Liver (tissue), 7 donors: ENCODE measurements at regions not wholly inside any gene's neighbourhood (a gene's known extent, or its start where the extent isn't known, plus 50 kb on each side); places are given as distances from the start of the nearest gene placed in this dataset.
"Not testable (repeated sequence)": the region's sequence is repeated elsewhere in the genome, so short reads cannot be mapped to it uniquely, and the experiment has no call there.

Experiments
- DNase-seq: peaks from one replicate; pipeline ENCODE4 v3.0.0-alpha.2; 2017; ENCODE audit warnings: low spot score
- H3K27ac ChIP-seq, 2 donors: one replicate each; pipeline ENCODE4 v1.7.0; 2013; ENCODE audit warnings: inconsistent platforms in 2 of 2, low read length in 2 of 2, control low read depth in 1 of 2, low read depth in 1 of 2, mild to moderate bottlenecking in 1 of 2
- H3K27me3 ChIP-seq, 4 donors: one replicate each; pipeline versions ENCODE4 v1.6.1 to v1.7.0; 2013; ENCODE audit warnings: low read length in 3 of 4, inconsistent platforms in 1 of 4, mild to moderate bottlenecking in 1 of 4, moderate library complexity in 1 of 4; ENCODE audit not compliant: control insufficient read depth in 4 of 4, insufficient read depth in 4 of 4
- H3K36me3 ChIP-seq, 4 donors: one replicate each; pipeline versions ENCODE4 v1.6.1 to v1.7.0; 2013; ENCODE audit warnings: low read length in 3 of 4, mild to moderate bottlenecking in 3 of 4, low read depth in 1 of 4, moderate library complexity in 1 of 4; ENCODE audit not compliant: control insufficient read depth in 4 of 4, insufficient read depth in 3 of 4
- H3K4me1 ChIP-seq, 4 donors: one replicate each; pipeline versions ENCODE4 v1.6.1 to v1.7.0; 2013; ENCODE audit warnings: low read length in 3 of 4, mild to moderate bottlenecking in 3 of 4, moderate library complexity in 1 of 4; ENCODE audit not compliant: control insufficient read depth in 4 of 4, insufficient read depth in 4 of 4
- H3K4me3 ChIP-seq, 3 donors: one replicate each; pipeline versions ENCODE4 v1.6.1 to v1.7.0; 2013; ENCODE audit warnings: low read length in 3 of 3, control low read depth in 1 of 3, low read depth in 1 of 3, mild to moderate bottlenecking in 1 of 3
- H3K9ac ChIP-seq, 2 donors: one replicate each; pipeline ENCODE4 v1.7.0; 2013; ENCODE audit warnings: low read length in 2 of 2, mild to moderate bottlenecking in 2 of 2, moderate library complexity in 2 of 2, control low read depth in 1 of 2, low read depth in 1 of 2
- H3K9me3 ChIP-seq, 4 donors: one replicate each; pipeline versions ENCODE4 v1.6.1 to v1.7.0; 2013; ENCODE audit warnings: low read length in 3 of 4; ENCODE audit not compliant: control insufficient read depth in 4 of 4
- FOXA1 ChIP-seq: IDR thresholded peaks from 2 replicates; pipeline ENCODE4 v1.6.1; 2016; ENCODE audit warnings: antibody characterized with exemption
- HNF4G ChIP-seq: IDR thresholded peaks from 2 replicates; pipeline ENCODE4 v1.6.1; 2016; ENCODE audit warnings: antibody characterized with exemption
- JUND ChIP-seq, 2 donors: IDR thresholded peaks; 2 replicates each; pipeline ENCODE4 v1.6.1; 2016; ENCODE audit warnings: antibody characterized with exemption in 2 of 2
- RAD21 ChIP-seq, 2 donors: IDR thresholded peaks; 2 replicates each; pipeline ENCODE4 v1.6.1; 2016; ENCODE audit warnings: antibody characterized with exemption in 2 of 2, mild to moderate bottlenecking in 2 of 2
- RXRA ChIP-seq, 2 donors: IDR thresholded peaks; 2 replicates each; pipeline ENCODE4 v1.6.1; 2017 to 2018; ENCODE audit warnings: antibody characterized with exemption in 2 of 2, mild to moderate bottlenecking in 1 of 2
- SP1 ChIP-seq: IDR thresholded peaks from 2 replicates; pipeline ENCODE4 v1.6.1; 2018; ENCODE audit warnings: antibody characterized with exemption, mild to moderate bottlenecking
- TAF1 ChIP-seq: conservative IDR thresholded peaks from 2 replicates; pipeline ENCODE4 v1.6.1; 2016; ENCODE audit warnings: antibody characterized with exemption, mild to moderate bottlenecking
- YY1 ChIP-seq: IDR thresholded peaks from 2 replicates; pipeline ENCODE4 v1.6.1; 2016; ENCODE audit warnings: antibody characterized with exemption, mild to moderate bottlenecking
- WGBS: extraction: QIAGEN DNeasy Blood & Tissue Kit; methylation state at CpG from one replicate; pipeline ENCODE4 v1.1.7; 2013; 5-methylcytosine and 5-hydroxymethylcytosine counted together
- TF ChIP-seq, protein P1 (sequence below): IDR thresholded peaks from 2 replicates; pipeline ENCODE4 v1.6.1; 2016; ENCODE audit warnings: antibody characterized with exemption
- TF ChIP-seq, protein P2 (sequence below): IDR thresholded peaks from 2 replicates; pipeline ENCODE4 v1.6.1; 2016; ENCODE audit warnings: antibody characterized with exemption
- TF ChIP-seq, protein P3 (sequence below): IDR thresholded peaks from 2 replicates; pipeline ENCODE4 v1.6.1; 2016; ENCODE audit warnings: antibody characterized with exemption, mild to moderate bottlenecking
- donor health status: healthy.
- donor health status: healthy.
- donor health status: healthy.
- donor health status: healthy.

DNA sequence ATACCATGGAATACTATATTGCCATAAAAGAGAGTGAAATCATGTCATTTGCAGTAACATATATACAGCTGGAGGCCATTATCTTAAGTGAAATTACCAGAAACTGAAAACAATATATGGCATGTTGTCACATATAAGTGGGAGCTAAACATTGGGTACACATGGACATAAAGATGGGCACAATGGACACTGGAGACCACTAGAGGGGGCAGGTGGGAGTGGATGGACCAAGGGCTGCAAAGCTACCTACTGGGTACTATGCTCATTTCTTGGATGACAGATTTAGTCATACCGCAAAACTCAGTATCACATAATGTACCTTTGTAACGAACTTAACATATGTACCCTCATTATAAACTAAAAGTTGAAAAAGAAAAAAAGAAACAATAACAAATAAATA is 1167.6 kb downstream of the NXPH1 start:
- H3K27ac ChIP-seq: no peak overlapping the region
- H3K9me3 ChIP-seq: no peaks in the 10 kb centered on the region
- no peaks in the 10 kb centered on the region for H3K36me3 ChIP-seq
- TF ChIP-seq RAD21 (IDR thresholded peaks at IDR 0.05): peak in 1 of 2 donors; percentile 44
- no peak for TF ChIP-seq FOXA1
- no peak for DNase-seq
- no peaks in the 10 kb centered on the region for H3K4me1 ChIP-seq
- no peak overlapping the region for H3K9ac ChIP-seq
- H3K4me3 ChIP-seq: no peak overlapping the region
- H3K27me3 ChIP-seq: no peaks in the 10 kb centered on the region
- 82% methylated on average over 2 of the region's 2 CpGs for WGBS

DNA sequence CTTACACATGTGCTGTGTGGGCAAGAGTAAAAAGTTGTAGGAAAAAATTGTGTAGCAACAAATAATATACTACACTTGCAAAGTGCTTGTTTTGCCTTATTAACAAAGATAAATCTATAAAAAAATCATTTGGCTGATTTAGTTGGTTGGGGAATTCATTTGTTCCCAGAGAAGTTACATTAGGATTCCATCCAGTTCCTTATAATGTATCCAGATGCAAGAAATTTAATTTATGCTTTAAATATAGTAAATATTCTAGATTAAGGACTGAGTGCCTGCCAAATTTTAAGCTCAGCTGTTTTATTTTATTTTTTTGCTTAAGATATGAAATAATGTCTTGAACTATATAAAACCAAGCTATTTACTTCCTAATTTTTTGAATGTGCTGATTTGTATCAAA is 1169.9 kb downstream of the NXPH1 start:
- Histone ChIP-seq H3K9ac (no peak overlapping the region), H3K36me3 (no peaks in the 10 kb centered on the region), H3K9me3 (peaks cover 0 to 3% (median 0%) of the 10 kb centered on the region in 4 donors), H3K27ac (no peak overlapping the region), H3K4me1 (no peaks in the 10 kb centered on the region), H3K27me3 (peaks cover 0 to 2% (median 0%) of the 10 kb centered on the region in 4 donors), H3K4me3 (no peak overlapping the region)
- TF ChIP-seq JUND (IDR thresholded peaks at IDR 0.05) (no peak), SP1 (no peak), YY1 (no peak), RXRA (IDR thresholded peaks at IDR 0.05) (no peak), TAF1 (no peak)
- TF ChIP-seq, protein P1, sequence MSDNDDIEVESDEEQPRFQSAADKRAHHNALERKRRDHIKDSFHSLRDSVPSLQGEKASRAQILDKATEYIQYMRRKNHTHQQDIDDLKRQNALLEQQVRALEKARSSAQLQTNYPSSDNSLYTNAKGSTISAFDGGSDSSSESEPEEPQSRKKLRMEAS: no peak
- TF ChIP-seq, protein P2, sequence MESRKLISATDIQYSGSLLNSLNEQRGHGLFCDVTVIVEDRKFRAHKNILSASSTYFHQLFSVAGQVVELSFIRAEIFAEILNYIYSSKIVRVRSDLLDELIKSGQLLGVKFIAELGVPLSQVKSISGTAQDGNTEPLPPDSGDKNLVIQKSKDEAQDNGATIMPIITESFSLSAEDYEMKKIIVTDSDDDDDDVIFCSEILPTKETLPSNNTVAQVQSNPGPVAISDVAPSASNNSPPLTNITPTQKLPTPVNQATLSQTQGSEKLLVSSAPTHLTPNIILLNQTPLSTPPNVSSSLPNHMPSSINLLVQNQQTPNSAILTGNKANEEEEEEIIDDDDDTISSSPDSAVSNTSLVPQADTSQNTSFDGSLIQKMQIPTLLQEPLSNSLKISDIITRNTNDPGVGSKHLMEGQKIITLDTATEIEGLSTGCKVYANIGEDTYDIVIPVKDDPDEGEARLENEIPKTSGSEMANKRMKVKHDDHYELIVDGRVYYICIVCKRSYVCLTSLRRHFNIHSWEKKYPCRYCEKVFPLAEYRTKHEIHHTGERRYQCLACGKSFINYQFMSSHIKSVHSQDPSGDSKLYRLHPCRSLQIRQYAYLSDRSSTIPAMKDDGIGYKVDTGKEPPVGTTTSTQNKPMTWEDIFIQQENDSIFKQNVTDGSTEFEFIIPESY: no peak
- TF ChIP-seq, protein P3, sequence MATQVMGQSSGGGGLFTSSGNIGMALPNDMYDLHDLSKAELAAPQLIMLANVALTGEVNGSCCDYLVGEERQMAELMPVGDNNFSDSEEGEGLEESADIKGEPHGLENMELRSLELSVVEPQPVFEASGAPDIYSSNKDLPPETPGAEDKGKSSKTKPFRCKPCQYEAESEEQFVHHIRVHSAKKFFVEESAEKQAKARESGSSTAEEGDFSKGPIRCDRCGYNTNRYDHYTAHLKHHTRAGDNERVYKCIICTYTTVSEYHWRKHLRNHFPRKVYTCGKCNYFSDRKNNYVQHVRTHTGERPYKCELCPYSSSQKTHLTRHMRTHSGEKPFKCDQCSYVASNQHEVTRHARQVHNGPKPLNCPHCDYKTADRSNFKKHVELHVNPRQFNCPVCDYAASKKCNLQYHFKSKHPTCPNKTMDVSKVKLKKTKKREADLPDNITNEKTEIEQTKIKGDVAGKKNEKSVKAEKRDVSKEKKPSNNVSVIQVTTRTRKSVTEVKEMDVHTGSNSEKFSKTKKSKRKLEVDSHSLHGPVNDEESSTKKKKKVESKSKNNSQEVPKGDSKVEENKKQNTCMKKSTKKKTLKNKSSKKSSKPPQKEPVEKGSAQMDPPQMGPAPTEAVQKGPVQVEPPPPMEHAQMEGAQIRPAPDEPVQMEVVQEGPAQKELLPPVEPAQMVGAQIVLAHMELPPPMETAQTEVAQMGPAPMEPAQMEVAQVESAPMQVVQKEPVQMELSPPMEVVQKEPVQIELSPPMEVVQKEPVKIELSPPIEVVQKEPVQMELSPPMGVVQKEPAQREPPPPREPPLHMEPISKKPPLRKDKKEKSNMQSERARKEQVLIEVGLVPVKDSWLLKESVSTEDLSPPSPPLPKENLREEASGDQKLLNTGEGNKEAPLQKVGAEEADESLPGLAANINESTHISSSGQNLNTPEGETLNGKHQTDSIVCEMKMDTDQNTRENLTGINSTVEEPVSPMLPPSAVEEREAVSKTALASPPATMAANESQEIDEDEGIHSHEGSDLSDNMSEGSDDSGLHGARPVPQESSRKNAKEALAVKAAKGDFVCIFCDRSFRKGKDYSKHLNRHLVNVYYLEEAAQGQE: no peak
- no peak for DNase-seq

DNA sequence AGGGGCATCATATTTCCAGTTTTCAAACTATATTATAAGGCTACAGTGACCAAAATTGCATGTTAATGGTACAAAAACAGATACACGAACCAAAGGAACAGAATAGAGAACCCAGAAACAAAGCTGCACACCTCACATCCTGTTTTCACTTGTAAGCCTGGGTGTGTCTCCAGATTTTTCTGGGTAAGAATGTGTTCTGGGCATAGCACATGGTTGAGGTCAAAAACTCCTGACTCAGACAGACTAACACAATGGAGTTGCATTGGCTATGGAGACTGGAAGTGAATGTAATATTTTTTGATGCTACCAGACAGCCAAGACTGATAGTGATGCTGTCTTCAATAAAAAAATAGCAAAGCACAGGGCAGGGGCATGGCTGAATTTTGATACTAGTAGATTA is 1175.2 kb downstream of the NXPH1 start:
- 65% methylated on average over 1 of the region's 1 CpG for WGBS
- Histone ChIP-seq H3K27ac (no peak overlapping the region), H3K27me3 (peaks cover 0 to 2% (median 0%) of the 10 kb centered on the region in 4 donors), H3K4me1 (no peaks in the 10 kb centered on the region), H3K36me3 (no peaks in the 10 kb centered on the region), H3K9ac (no peak overlapping the region), H3K4me3 (no peak overlapping the region), H3K9me3 (peaks cover 0 to 3% (median 0%) of the 10 kb centered on the region in 4 donors)
- no peak for DNase-seq
- TF ChIP-seq HNF4G (no peak), RXRA (IDR thresholded peaks at IDR 0.05) (no peak)

DNA sequence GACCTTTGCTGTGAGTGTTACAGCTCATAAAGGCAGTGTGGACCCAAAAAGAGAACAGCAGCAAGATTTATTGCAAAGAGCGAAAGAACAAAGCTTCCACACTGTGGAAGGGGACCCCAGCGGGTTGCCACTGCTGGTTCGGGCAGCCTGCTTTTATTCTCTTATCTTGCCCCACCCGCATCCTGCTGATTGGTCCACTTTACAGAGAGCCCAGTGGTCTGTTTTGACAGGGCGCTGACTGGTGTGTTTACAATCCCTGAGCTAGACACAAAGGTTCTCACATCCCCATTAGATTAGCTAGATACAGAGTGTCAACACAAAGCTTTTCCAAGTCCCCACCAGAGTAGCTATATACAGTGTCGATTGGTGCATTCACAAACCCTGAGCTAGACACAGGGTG is 1187.5 kb downstream of the NXPH1 start:
- DNase-seq, H3K27me3 ChIP-seq, H3K36me3 ChIP-seq, H3K27ac ChIP-seq, H3K9ac ChIP-seq, H3K4me3 ChIP-seq, H3K9me3 ChIP-seq, H3K4me1 ChIP-seq: not testable (repeated sequence)
- 78% methylated on average over 6 of the region's 6 CpGs for WGBS

DNA sequence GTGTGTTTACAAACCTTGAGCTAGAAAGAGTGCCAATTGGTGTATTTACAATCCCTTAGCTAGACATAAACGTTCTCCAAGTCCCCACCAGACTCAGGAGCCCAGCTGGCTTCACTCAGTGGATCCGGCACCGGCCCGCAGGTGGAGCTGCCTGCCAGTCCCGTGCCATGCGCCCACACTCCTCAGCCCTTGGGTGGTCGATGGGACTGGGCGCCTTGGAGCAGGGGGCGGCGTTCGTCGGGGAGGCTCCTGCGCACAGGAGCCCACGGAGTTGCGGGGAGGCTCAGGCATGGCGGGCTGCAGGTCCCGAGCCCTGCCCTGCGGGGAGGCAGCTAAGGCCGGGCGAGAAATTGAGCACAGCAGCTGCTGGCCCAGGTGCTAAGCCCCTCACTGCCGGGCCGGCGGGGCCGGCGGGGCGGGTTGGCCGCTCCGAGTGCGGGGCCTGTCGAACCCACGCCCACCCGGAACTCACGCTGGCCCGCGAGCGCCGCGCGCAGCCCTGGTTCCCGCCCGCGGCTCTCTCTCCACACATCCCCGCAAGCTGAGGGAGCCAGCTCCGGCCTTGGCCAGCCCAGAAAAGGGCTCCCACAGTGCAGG is 1188.0 kb downstream of the NXPH1 start:
- not testable (repeated sequence) for H3K27ac ChIP-seq, H3K36me3 ChIP-seq, DNase-seq, H3K9ac ChIP-seq, H3K4me3 ChIP-seq, H3K4me1 ChIP-seq, H3K27me3 ChIP-seq, H3K9me3 ChIP-seq
- WGBS: 81% methylated on average over 44 of the region's 44 CpGs
